Endothelial cell (in vitro differentiated cells): ENCODE measurements at regions not wholly inside any gene's neighbourhood (a gene's known extent, or its start where the extent isn't known, plus 50 kb on each side); places are given as distances from the start of the nearest gene placed in this dataset.

Experiments
- DNase-seq: peaks from one replicate; pipeline ENCODE4 v3.0.0; 2021; ENCODE audit warnings: low spot score
- H3K27ac Mint-ChIP-seq: one replicate; pipeline ENCODE4 v1.8.0; 2021; ENCODE audit warnings: mixed read lengths, inconsistent platforms; ENCODE audit not compliant: unreplicated experiment
- H3K27me3 Mint-ChIP-seq: one replicate; pipeline ENCODE4 v1.8.0; 2021; ENCODE audit warnings: mild to moderate bottlenecking, moderate library complexity, mixed read lengths, inconsistent platforms; ENCODE audit not compliant: unreplicated experiment
- H3K36me3 Mint-ChIP-seq: one replicate; pipeline ENCODE4 v1.8.0; 2021; ENCODE audit warnings: mild to moderate bottlenecking, low read depth, mixed read lengths, inconsistent platforms; ENCODE audit not compliant: unreplicated experiment
- H3K4me1 Mint-ChIP-seq: one replicate; pipeline ENCODE4 v1.8.0; 2021; ENCODE audit warnings: mild to moderate bottlenecking, mixed read lengths, inconsistent platforms; ENCODE audit not compliant: unreplicated experiment
- H3K4me3 Mint-ChIP-seq: one replicate; pipeline ENCODE4 v1.8.0; 2021; ENCODE audit warnings: mild to moderate bottlenecking, mixed read lengths, inconsistent platforms; ENCODE audit not compliant: unreplicated experiment
- H3K9me3 Mint-ChIP-seq: one replicate; pipeline ENCODE4 v1.8.0; 2021; ENCODE audit warnings: mixed read lengths, inconsistent platforms; ENCODE audit not compliant: unreplicated experiment
- CTCF ChIP-seq: fragments of 200-600 bp; sonication (generic); IDR thresholded peaks from one replicate; pipeline ENCODE4 v1.5.0; 2021; ENCODE audit warnings: antibody characterized with exemption; ENCODE audit not compliant: unreplicated experiment

GRCh38 chr18:61735564-61736102, 157.2 kb downstream of the RNF152 start:
- Mint-ChIP-seq H3K4me3 (no peak overlapping the region), H3K4me1 (no peaks in the 10 kb centered on the region), H3K9me3 (no peaks in the 10 kb centered on the region), H3K27ac (no peak overlapping the region), H3K27me3 (peaks cover 1% of the 10 kb centered on the region), H3K36me3 (no peaks in the 10 kb centered on the region)
- DNase-seq: no peak
- no peak for TF ChIP-seq CTCF

GRCh38 chr18:61734396-61734795, 158.4 kb downstream of the RNF152 start:
- TF ChIP-seq CTCF: no peak
- Mint-ChIP-seq H3K27me3 (peaks cover 1% of the 10 kb centered on the region), H3K36me3 (no peaks in the 10 kb centered on the region), H3K4me3 (no peak overlapping the region), H3K27ac (no peak overlapping the region), H3K9me3 (no peaks in the 10 kb centered on the region), H3K4me1 (no peaks in the 10 kb centered on the region)
- DNase-seq: no peak

GRCh38 chr18:61732854-61733253, 160.0 kb downstream of the RNF152 start:
- DNase-seq: no peak
- H3K27me3 Mint-ChIP-seq: no peaks in the 10 kb centered on the region
- TF ChIP-seq CTCF: no peak

GRCh38 chr18:61731693-61732376, 161.0 kb downstream of the RNF152 start:
- Mint-ChIP-seq H3K4me1 (no peaks in the 10 kb centered on the region), H3K27me3 (no peaks in the 10 kb centered on the region), H3K4me3 (no peak overlapping the region), H3K9me3 (no peaks in the 10 kb centered on the region), H3K27ac (no peak overlapping the region), H3K36me3 (no peaks in the 10 kb centered on the region)
- no peak for TF ChIP-seq CTCF
- DNase-seq: no peak

More at GRCh38 chr18:61732854-61733253, 160.0 kb downstream of the RNF152 start:
- Mint-ChIP-seq H3K4me3 (no peak overlapping the region), H3K4me1 (no peaks in the 10 kb centered on the region), H3K36me3 (no peaks in the 10 kb centered on the region), H3K27ac (no peak overlapping the region), H3K9me3 (no peaks in the 10 kb centered on the region)

GRCh38 chr18:61731178-61731577, 161.6 kb downstream of the RNF152 start:
- no peak overlapping the region for H3K27ac Mint-ChIP-seq
- DNase-seq: no peak

More at GRCh38 chr18:61731178-61731577, 161.6 kb downstream of the RNF152 start:
- no peaks in the 10 kb centered on the region for H3K9me3 Mint-ChIP-seq
- H3K36me3 Mint-ChIP-seq: no peaks in the 10 kb centered on the region
- H3K4me3 Mint-ChIP-seq: no peak overlapping the region
- H3K27me3 Mint-ChIP-seq: no peaks in the 10 kb centered on the region
- H3K4me1 Mint-ChIP-seq: no peaks in the 10 kb centered on the region
- TF ChIP-seq CTCF: no peak
